Skeletal muscle tissue (tissue), 3 donors: ENCODE measurements at regions not wholly inside any gene's neighbourhood (a gene's known extent, or its start where the extent isn't known, plus 50 kb on each side); places are given as distances from the start of the nearest gene placed in this dataset.

ENCODE experiments used
- H3K27ac ChIP-seq: one replicate; pipeline ENCODE4 v1.7.0; 2013; ENCODE audit warnings: mild to moderate bottlenecking, low read depth, low read length, inconsistent platforms
- H3K27me3 ChIP-seq, 3 donors: one replicate each; pipeline ENCODE4 v1.7.0; 2013; ENCODE audit warnings: low read length in 3 of 3; ENCODE audit not compliant: control insufficient read depth in 3 of 3, insufficient read depth in 3 of 3
- H3K36me3 ChIP-seq, 3 donors: one replicate each; pipeline ENCODE4 v1.7.0; 2013; ENCODE audit warnings: low read length in 3 of 3; ENCODE audit not compliant: control insufficient read depth in 3 of 3, insufficient read depth in 3 of 3
- H3K4me1 ChIP-seq, 3 donors: one replicate each; pipeline ENCODE4 v1.7.0; 2013; ENCODE audit warnings: low read length in 3 of 3, mild to moderate bottlenecking in 3 of 3; ENCODE audit not compliant: control insufficient read depth in 3 of 3, insufficient read depth in 3 of 3
- H3K4me3 ChIP-seq, 3 donors: one replicate each; pipeline ENCODE4 v1.7.0; 2013; ENCODE audit warnings: low read length in 3 of 3
- H3K9ac ChIP-seq, 3 donors: one replicate each; pipeline ENCODE4 v1.7.0; 2013; ENCODE audit warnings: low read length in 3 of 3, mild to moderate bottlenecking in 3 of 3, moderate library complexity in 2 of 3, low read depth in 1 of 3
- H3K9me3 ChIP-seq, 3 donors: one replicate each; pipeline ENCODE4 v1.7.0; 2013; ENCODE audit warnings: low read length in 3 of 3; ENCODE audit not compliant: control insufficient read depth in 3 of 3
- donor health status: Osteomylitis.

DNA sequence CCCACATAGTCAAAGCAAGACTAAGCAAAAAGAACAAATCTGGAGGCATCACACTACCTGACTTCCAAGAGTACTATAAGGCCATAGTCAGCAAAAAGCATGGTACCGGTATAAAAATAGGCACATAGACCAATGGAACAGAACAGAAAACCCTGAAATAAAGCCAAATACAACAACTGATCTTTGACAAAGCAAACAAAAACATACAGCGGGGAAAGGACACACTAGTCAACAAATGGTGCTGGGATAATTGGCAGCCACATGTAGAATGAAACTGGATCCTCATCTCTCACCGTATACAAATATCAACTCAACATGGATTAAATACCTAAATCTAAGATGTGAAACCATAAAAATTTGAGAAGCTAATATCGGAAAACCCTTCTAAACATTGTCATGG is 819.3 kb upstream of the FRG1 start:
- no peak overlapping the region for H3K27ac ChIP-seq
- no peaks in the 10 kb centered on the region for H3K9me3 ChIP-seq
- no peaks in the 10 kb centered on the region for H3K36me3 ChIP-seq
- no peak overlapping the region for H3K4me3 ChIP-seq
- H3K4me1 ChIP-seq, result no peaks in the 10 kb centered on the region
- H3K27me3 ChIP-seq, result peaks cover 0 to 3% (median 0%) of the 10 kb centered on the region in 3 donors
- no peak overlapping the region for H3K9ac ChIP-seq

DNA sequence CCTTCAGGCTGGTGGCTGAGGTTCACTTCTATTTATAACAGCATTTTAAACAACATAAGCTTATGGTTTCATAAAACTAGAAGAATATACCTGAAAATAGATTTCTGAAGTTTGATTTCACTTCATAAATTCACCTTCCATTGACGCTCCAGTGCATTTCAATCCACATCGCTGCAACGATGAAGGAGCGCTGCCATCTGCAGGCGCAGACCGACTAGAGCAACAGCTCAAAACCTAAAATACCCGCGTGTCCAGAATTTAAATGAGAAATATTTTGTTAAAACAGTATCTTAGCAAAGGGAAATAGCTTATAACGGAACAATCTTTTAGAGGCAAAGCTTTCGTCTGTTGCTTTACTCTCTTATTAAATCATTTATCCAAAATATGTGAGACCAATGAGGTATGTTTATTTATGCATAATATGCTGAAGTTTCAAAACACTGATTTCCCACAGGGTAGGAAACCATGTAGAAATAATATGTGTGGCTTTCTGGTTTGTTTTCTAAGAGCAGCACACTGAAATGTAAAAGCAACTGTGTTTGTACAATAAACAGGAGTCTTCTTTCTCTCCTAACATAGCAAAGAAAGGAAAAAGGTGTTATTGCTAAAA is 816.4 kb upstream of the FRG1 start:
- Histone ChIP-seq H3K4me3 (no peak overlapping the region), H3K36me3 (no peaks in the 10 kb centered on the region), H3K9ac (no peak overlapping the region), H3K27me3 (no peaks in the 10 kb centered on the region), H3K4me1 (no peaks in the 10 kb centered on the region), H3K27ac (no peak overlapping the region), H3K9me3 (no peaks in the 10 kb centered on the region)

DNA sequence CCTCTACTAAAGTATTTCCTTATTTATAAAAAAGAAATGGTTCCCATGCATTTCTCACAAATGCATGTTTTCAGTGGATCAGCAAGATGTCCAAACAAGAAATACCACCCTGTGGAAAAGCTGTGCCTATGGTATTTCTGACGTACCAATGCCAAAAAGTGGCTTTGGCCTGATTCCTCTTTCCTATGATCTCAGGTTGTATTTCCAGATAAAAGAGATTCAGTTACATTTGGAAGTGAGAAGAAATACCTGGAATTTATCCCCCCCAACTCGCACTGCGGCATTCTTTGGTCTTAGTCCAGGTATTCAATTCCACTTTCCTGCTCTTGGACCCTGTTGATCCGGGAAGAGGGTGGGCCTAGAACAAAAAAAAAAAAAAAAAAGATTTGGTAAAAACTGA is 815.9 kb upstream of the FRG1 start:
- Histone ChIP-seq H3K4me1 (no peaks in the 10 kb centered on the region), H3K36me3 (no peaks in the 10 kb centered on the region), H3K9ac (no peak overlapping the region), H3K27ac (no peak overlapping the region), H3K27me3 (no peaks in the 10 kb centered on the region), H3K9me3 (no peaks in the 10 kb centered on the region), H3K4me3 (no peak overlapping the region)

DNA sequence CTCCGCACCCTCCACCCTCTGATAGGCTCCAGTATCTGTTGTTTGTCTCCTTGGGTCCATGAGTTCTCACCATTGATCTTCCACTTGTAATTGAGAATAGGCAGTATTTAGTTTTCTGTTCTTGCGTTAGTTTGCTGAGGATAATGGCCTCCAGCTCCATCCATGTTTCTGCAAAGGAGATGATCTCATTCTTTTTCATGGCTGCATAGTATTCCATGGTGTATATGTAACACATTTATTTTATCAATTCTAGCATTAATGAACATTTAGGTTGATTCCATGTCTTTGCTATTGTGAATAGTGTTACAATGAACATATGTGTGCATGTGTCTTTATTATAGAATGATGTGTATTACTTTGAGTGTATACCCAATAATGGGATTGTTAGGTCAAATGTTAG is 814.6 kb upstream of the FRG1 start:
- no peaks in the 10 kb centered on the region for H3K27me3 ChIP-seq
- H3K4me1 ChIP-seq, result no peaks in the 10 kb centered on the region
- H3K4me3 ChIP-seq, result no peak overlapping the region
- H3K9ac ChIP-seq, result no peak overlapping the region
- no peaks in the 10 kb centered on the region for H3K36me3 ChIP-seq
- H3K27ac ChIP-seq, result no peak overlapping the region
- no peaks in the 10 kb centered on the region for H3K9me3 ChIP-seq

DNA sequence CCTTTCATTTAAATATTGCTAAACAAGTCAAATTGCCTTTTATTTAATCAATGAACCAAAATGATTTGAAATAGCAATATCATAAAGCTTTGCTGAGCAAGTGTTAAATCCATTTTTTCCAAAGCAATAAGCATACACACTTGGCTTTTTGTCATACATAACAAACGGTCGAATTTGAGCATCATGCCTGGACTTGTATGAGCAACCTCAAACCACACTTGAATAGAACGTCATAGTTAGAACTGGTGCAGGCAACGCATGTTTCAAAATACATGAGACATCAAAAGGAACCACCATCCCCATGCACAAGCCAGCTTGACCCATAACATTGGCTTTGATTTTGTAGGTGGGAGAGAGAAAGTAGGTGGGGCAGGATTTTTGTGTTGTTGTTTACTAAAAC is 812.3 kb upstream of the FRG1 start:
- Histone ChIP-seq H3K36me3 (no peaks in the 10 kb centered on the region), H3K4me3 (no peak overlapping the region), H3K9me3 (no peaks in the 10 kb centered on the region), H3K9ac (no peak overlapping the region), H3K27ac (no peak overlapping the region), H3K27me3 (no peaks in the 10 kb centered on the region), H3K4me1 (no peaks in the 10 kb centered on the region)

DNA sequence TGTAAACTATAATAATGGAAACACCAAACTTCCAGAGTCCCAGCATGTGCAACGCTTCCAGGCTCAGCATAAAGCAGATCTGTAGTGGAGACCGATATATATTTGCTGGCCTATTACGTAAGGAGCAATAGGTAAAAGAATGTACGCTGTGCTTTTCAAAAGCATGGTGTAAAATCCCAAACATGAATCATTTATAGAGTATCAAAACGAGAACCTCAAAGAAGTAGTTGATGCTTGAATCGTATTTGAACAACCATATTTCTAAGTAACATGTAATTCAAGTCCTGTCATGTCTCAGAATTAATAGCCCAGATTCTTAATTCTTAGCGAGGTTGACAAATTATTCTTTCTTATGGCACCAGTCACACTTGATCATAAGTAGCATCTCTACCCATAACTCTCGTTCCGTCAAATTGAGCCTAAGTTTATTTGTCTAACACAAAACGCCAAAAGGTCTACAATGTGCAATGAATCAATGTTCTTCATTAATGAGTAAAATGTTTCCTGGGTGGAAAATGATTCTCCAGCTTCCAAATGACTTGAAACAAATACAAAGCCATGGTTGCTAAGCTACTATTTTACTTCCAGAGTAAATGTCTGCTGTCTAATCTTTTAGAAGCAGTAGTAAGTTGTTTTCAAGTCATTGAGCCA is 811.5 kb upstream of the FRG1 start:
- H3K36me3 ChIP-seq, result no peaks in the 10 kb centered on the region
- no peaks in the 10 kb centered on the region for H3K27me3 ChIP-seq
- H3K9me3 ChIP-seq, result no peaks in the 10 kb centered on the region
- H3K4me1 ChIP-seq, result no peaks in the 10 kb centered on the region
- no peak overlapping the region for H3K27ac ChIP-seq
- no peak overlapping the region for H3K9ac ChIP-seq
- H3K4me3 ChIP-seq, result no peak overlapping the region

DNA sequence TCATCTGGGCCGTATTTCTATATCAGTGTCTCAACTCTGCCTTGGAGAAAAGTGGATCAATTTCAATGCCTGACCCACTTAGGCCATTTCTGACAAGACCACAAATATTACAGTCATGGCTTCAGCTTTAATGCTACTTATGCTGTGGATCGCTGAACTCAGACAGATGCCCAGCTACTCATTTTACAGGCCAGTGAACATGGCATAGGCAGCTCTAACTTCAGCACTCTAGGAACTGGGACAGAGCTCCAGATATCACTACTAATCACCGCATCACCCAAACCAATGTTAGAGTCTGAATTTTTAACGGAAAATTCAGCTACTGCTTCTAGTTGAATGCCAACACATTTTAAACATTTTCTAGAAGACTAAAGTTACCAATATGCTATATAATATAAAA is 809.6 kb upstream of the FRG1 start:
- no peak overlapping the region for H3K9ac ChIP-seq
- no peaks in the 10 kb centered on the region for H3K9me3 ChIP-seq
- H3K4me3 ChIP-seq, result no peak overlapping the region
- H3K27ac ChIP-seq, result no peak overlapping the region
- no peaks in the 10 kb centered on the region for H3K4me1 ChIP-seq
- H3K27me3 ChIP-seq, result no peaks in the 10 kb centered on the region
- H3K36me3 ChIP-seq, result no peaks in the 10 kb centered on the region

DNA sequence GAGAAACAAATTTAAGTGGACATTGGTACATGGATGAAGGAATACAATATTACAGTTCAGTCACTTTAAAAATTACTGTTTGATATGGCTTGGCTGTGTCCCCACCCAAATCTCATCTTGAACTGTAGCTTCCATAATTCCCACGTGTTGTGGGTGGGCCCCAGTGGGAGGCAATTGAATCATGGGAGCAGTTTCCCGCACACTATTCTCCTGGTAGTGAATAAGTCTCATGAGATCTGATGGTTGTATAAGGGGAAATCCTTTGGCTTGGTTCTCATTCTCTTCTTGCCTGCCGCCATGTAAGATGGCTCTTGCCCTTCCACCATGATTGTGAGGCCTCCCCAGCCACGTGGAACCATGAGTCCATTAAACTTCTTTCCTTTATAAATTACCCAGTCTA is 804.2 kb upstream of the FRG1 start:
- Histone ChIP-seq H3K36me3 (no peaks in the 10 kb centered on the region), H3K27ac (no peak overlapping the region), H3K4me1 (no peaks in the 10 kb centered on the region), H3K9me3 (no peaks in the 10 kb centered on the region), H3K9ac (no peak overlapping the region), H3K4me3 (no peak overlapping the region), H3K27me3 (no peaks in the 10 kb centered on the region)

DNA sequence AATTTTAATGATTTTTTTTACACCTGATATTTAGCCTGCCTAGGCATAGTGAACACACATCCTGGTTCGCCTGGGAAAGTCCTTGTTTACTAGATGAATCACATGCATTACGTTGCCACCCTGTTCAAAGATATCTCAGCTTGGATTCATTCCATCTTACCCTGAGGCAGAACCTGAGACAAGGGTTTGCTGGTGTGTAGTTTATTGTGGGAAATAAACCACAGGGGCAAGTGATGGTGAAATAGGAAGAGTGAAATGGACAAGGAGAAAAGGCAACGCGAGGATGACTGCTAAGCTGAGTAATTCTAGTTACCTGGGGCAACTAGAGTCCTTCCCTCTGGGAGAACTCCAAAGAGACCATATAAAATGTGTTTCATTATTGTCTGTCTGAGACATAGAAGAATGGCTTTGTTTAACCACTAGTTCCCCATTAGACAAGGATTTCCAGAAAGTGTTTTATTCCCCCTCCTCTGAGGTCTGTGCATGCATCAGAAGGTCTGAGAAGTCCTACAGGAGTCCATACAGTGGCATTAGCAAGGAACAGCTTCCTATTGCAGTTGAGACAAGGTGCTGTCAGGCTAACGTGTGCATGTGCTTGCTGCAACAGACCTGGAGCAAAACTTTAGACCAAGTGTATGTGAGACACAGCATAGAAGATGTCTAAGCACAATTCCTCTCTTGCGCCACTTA is 797.3 kb upstream of the FRG1 start:
- H3K9ac ChIP-seq, result no peak overlapping the region
- no peaks in the 10 kb centered on the region for H3K27me3 ChIP-seq

More for the DNA sequence above, 797.3 kb upstream of the FRG1 start:
- Histone ChIP-seq H3K4me1 (no peaks in the 10 kb centered on the region), H3K36me3 (no peaks in the 10 kb centered on the region), H3K9me3 (peaks cover 0 to 2% (median 0%) of the 10 kb centered on the region in 3 donors), H3K4me3 (no peak overlapping the region), H3K27ac (no peak overlapping the region)
